ENCODE measurements at regions not wholly inside any gene's neighbourhood (a gene's known extent, or its start where the extent isn't known, plus 50 kb on each side); places are given as distances from the start of the nearest gene placed in this dataset.

DNA sequence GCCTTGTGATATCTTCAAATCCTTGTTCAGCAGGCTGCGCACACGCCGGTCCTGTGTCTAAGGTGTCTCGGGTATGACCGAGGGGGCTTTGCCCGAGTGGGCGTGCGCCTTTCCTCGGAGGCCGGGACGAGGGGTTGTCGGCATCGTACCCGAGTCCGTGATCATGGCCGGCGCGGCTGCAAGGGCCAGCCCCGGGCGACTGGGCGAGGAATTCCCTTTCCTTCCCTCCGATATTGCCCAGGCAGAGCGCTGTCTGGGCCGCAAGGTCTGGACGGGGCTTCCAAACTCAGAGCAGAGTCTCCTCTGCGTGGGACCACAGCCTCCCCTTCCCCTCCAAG is 59.7 kb downstream of the ZNF467 start:
- Histone ChIP-seq H3K4me3 (replicated peaks in 1 of 3; ENCODE audit: insufficient read depth in 1 of 3, low read depth in 1 of 3, low read length in 3 of 3) (no peak overlapping the region), H3K27me3 (ENCODE audit: control insufficient read depth in 2 of 2, insufficient read depth in 2 of 2, low read length in 2 of 2) (peaks cover 0 to 4% of the 10 kb centered on the region in 2 experiments), H3K9me1 (replicated peaks; ENCODE audit: control insufficient read depth, extremely low read depth, insufficient read depth, low read length) (no peaks in the 10 kb centered on the region), H3K79me2 (ENCODE audit: control insufficient read depth, insufficient read depth, low read length) (no peaks in the 10 kb centered on the region), H3K9me3 (replicated peaks; ENCODE audit: control insufficient read depth, insufficient read depth, low read length) (no peaks in the 10 kb centered on the region), H3K27ac (ENCODE audit: insufficient read depth, low read depth, low read length) (no peak overlapping the region), H3K36me3 (ENCODE audit: control insufficient read depth in 2 of 2, extremely low read depth in 1 of 2, insufficient read depth in 2 of 2, low read length in 2 of 2) (no peaks in the 10 kb centered on the region), H2AFZ (ENCODE audit: low read depth, low read length) (peak overlapping the region; percentile 81), H3K9ac (replicated peaks; ENCODE audit: extremely low read depth, insufficient read depth, low read length) (no peak overlapping the region), H4K20me1 (replicated peaks; ENCODE audit: control insufficient read depth, extremely low read depth, insufficient read depth, low read length) (no peaks in the 10 kb centered on the region), H3K4me1 (ENCODE audit: control insufficient read depth, extremely low read depth, insufficient read depth, low read length) (peaks cover 11% of the 10 kb centered on the region), H3K4me2 (ENCODE audit: insufficient read depth, low read length) (no peak overlapping the region)
- BruUV-seq (replicated peaks) = no TSS peak
- intact Hi-C loops (cut with micrococcal nuclease) = loop anchor here (1.0 to 2.0 kb wide), 4 partner anchors 51 to 125 kb away; partner anchors contain the start of gene ZNF862
- DNase-seq (ENCODE audit: low read depth, low spot score) (no peak), FAIRE-seq (no peak)
- POLR2A ChIA-PET = interaction anchor here (0.9 kb wide), 1 partner anchor 10 kb away, joined by 3 read pairs; no protein-coding TSS in a partner anchor
- CTCF ChIA-PET = interaction anchor here (1.5 to 3.4 kb wide), 2 partner anchors 28 to 50 kb away, joined by 5 to 27 read pairs; no protein-coding TSS in a partner anchor
- TF ChIP-seq, protein P1, sequence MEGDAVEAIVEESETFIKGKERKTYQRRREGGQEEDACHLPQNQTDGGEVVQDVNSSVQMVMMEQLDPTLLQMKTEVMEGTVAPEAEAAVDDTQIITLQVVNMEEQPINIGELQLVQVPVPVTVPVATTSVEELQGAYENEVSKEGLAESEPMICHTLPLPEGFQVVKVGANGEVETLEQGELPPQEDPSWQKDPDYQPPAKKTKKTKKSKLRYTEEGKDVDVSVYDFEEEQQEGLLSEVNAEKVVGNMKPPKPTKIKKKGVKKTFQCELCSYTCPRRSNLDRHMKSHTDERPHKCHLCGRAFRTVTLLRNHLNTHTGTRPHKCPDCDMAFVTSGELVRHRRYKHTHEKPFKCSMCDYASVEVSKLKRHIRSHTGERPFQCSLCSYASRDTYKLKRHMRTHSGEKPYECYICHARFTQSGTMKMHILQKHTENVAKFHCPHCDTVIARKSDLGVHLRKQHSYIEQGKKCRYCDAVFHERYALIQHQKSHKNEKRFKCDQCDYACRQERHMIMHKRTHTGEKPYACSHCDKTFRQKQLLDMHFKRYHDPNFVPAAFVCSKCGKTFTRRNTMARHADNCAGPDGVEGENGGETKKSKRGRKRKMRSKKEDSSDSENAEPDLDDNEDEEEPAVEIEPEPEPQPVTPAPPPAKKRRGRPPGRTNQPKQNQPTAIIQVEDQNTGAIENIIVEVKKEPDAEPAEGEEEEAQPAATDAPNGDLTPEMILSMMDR (IDR thresholded peaks at IDR 0.05; ENCODE audit: extremely low read depth in 1 of 2, insufficient read depth in 1 of 2, low read depth in 1 of 2, low read length in 2 of 2) = no peak
- TF ChIP-seq, protein P2, sequence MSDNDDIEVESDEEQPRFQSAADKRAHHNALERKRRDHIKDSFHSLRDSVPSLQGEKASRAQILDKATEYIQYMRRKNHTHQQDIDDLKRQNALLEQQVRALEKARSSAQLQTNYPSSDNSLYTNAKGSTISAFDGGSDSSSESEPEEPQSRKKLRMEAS (IDR thresholded peaks at IDR 0.05; ENCODE audit: insufficient read depth, insufficient read length) = no peak
- TF ChIP-seq POLR2A (IDR thresholded peaks at IDR 0.05; ENCODE audit: low read depth, low read length) (no peak), JUN (IDR thresholded peaks at IDR 0.05; ENCODE audit: borderline replicate concordance, insufficient read depth, insufficient read length, low read depth) (no peak), MYC (IDR thresholded peaks at IDR 0.05; ENCODE audit: low read depth, low read length) (no peak)
- dilution Hi-C loops (cut with MboI; ENCODE audit: extremely low pct_ligation_motif_present, low sequenced_read_pairs) = no loop called here
